ENCODE measurements at regions not wholly inside any gene's neighbourhood (a gene's known extent, or its start where the extent isn't known, plus 50 kb on each side); places are given as distances from the start of the nearest gene placed in this dataset.

DNA sequence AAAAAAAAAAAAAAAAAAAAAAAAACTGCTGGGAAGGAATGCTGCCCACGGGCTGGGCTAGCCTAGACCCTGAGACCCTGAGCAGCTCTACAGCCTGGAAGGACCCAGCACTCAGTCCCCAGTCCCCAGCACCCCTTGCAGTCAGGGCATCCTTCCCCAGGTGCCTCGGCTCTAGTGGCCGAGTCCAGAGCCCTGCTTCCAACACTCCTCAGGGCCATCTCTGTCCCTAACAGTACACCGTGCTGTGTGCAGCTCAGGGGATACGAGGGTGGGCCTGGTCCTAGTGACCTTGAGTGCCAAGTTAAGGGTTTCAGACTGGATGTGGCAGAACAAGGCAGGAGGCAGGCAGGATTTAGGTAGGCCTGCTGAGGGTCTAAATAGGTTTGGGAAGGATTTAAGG, 50.2 kb upstream of the LRP8 start:
- Histone ChIP-seq H3K36me3 (no peaks in the 10 kb centered on the region), H3K27me3 (no peaks in the 10 kb centered on the region), H3K9me3 (no peaks in the 10 kb centered on the region), H3K9ac (ENCODE audit: low read depth in 2 of 2, low read length in 2 of 2) (no peak overlapping the region), H3K27ac (no peak overlapping the region), H3K4me3 (no peak overlapping the region), H3K4me1 (no peaks in the 10 kb centered on the region)
- DNase-seq = no peak
- intact Hi-C loops (cut with DNase I) = no loop called here
- TF ChIP-seq, protein P1, sequence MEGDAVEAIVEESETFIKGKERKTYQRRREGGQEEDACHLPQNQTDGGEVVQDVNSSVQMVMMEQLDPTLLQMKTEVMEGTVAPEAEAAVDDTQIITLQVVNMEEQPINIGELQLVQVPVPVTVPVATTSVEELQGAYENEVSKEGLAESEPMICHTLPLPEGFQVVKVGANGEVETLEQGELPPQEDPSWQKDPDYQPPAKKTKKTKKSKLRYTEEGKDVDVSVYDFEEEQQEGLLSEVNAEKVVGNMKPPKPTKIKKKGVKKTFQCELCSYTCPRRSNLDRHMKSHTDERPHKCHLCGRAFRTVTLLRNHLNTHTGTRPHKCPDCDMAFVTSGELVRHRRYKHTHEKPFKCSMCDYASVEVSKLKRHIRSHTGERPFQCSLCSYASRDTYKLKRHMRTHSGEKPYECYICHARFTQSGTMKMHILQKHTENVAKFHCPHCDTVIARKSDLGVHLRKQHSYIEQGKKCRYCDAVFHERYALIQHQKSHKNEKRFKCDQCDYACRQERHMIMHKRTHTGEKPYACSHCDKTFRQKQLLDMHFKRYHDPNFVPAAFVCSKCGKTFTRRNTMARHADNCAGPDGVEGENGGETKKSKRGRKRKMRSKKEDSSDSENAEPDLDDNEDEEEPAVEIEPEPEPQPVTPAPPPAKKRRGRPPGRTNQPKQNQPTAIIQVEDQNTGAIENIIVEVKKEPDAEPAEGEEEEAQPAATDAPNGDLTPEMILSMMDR (IDR thresholded peaks at IDR 0.05) = no peak

DNA sequence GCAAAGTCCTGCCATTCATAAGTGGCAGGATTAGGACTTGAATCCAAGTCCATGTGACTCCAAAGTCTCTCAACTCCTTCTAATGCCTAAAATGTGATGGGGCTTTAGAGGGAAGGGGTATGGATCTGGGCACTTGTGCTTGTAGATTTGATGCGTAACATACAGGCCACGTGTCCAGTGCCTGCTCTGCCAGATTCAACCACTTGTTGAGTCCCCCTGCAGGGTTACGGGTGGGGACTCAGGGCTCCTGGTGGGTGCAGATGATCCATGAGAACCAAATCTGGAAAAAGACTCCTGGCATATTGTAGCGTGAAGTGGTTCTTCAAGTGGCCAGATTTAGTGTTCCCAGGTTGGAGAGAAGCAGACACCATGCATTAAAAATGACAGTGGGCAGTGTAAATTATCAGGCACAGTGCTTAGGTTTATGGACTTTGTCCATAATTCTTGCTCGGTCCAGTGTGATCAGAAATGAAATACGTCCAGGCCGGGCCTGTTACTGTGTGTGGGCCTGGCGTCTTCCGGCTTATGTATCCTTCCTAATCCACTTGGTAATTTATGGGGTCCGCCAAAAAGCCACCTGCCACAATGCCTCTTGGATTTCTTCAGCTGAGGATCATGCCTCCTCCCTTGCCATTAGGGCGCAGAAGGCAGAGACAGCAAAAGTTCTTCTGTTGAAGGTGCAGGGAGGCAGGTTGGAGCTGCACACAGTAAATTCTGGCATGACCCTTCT, 51.2 kb upstream of the LRP8 start:
- no peak for DNase-seq
- no peaks in the 10 kb centered on the region for H3K27me3 ChIP-seq

DNA sequence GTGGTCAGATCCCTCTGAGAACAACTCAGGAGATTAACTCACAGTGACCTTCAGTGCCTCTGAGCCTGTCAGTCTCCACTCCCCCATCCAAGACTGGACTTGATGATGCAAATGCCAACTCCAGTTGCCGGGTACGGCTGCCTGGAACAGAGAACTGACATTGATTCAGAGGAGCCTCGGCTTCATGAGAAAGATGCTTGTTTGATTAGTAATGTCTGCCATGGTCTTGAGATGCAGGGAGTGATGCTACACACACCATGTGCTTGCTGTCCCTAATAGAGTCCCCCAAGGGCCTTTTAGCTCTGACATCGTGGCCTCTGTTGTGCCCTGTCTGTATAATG, 51.8 kb upstream of the LRP8 start:
- DNase-seq = no peak
- no peak overlapping the region for H3K27ac ChIP-seq
- no peaks in the 10 kb centered on the region for H3K27me3 ChIP-seq
- intact Hi-C loops (cut with DNase I) = no loop called here
- H3K36me3 ChIP-seq = no peaks in the 10 kb centered on the region
- no peaks in the 10 kb centered on the region for H3K4me1 ChIP-seq
- TF ChIP-seq, protein P1 (IDR thresholded peaks at IDR 0.05) = no peak
- no peak overlapping the region for H3K9ac ChIP-seq (ENCODE audit: low read depth in 2 of 2, low read length in 2 of 2)
- no peaks in the 10 kb centered on the region for H3K9me3 ChIP-seq
- no peak overlapping the region for H3K4me3 ChIP-seq

More for the DNA sequence above, 51.2 kb upstream of the LRP8 start:
- no peaks in the 10 kb centered on the region for H3K4me1 ChIP-seq
- H3K4me3 ChIP-seq = no peak overlapping the region
- no peaks in the 10 kb centered on the region for H3K36me3 ChIP-seq
- intact Hi-C loops (cut with DNase I) = no loop called here
- no peak overlapping the region for H3K9ac ChIP-seq (ENCODE audit: low read depth in 2 of 2, low read length in 2 of 2)
- no peak overlapping the region for H3K27ac ChIP-seq
- H3K9me3 ChIP-seq = no peaks in the 10 kb centered on the region
- TF ChIP-seq, protein P1 (IDR thresholded peaks at IDR 0.05) = no peak

DNA sequence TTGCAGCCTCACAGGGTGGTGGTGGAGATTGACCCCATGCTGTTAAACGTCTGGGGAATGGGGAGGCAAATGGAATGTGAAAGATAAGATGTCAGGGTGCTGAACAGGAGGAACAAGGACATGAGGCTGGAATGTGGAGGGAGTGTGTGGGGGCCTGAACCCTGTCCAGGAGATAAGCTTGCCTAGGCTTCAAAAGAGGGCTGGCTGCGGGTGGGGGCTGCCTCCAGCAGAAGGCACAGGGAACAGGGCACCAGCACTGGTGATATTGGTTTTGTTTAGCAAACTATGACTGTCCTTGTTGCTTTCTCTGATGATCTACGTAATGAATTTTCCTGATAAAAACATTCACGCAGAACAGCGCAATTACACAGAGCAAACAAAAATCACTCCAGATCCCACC, 52.4 kb upstream of the LRP8 start:
- no peak overlapping the region for H3K9ac ChIP-seq (ENCODE audit: low read depth in 2 of 2, low read length in 2 of 2)
- DNase-seq = no peak
- intact Hi-C loops (cut with DNase I) = no loop called here

DNA sequence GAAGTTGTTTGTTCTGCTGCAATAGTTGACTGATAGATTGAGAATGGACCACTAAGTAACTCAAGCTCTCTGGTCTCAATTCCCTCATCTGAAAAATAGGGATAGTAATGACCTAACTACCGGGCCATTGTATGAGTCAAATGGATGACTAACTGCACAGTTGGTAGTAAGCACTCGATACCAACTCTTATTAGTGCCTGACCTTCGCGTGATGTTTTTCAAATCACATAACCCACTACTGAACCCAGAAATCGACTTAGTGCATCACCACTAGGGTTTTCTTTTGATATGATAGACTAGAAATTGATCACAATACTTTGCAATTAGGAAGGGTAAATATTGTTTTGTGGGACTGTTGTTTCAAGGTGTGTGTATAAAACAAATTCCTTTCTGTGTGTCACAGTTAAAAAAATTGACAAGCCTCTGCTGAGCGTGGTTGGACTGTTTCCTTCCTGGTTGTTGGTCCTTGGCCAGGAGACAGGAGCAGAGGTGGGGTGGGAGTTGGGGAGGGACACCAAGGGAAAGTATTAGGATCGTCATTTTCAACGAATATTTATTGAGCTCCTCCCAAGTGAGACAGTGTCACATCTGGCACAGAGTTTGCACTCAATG, 54.0 kb upstream of the LRP8 start:
- Histone ChIP-seq H3K4me3 (no peak overlapping the region), H3K9ac (ENCODE audit: low read depth in 2 of 2, low read length in 2 of 2) (no peak overlapping the region), H3K27me3 (no peaks in the 10 kb centered on the region), H3K36me3 (no peaks in the 10 kb centered on the region), H3K27ac (no peak overlapping the region), H3K9me3 (no peaks in the 10 kb centered on the region), H3K4me1 (no peaks in the 10 kb centered on the region)
- TF ChIP-seq, protein P1 (IDR thresholded peaks at IDR 0.05) = no peak
- no peak for DNase-seq
- intact Hi-C loops (cut with DNase I) = no loop called here

More for the DNA sequence above, 52.4 kb upstream of the LRP8 start:
- Histone ChIP-seq H3K36me3 (no peaks in the 10 kb centered on the region), H3K4me1 (no peaks in the 10 kb centered on the region), H3K27ac (no peak overlapping the region), H3K4me3 (no peak overlapping the region), H3K27me3 (no peaks in the 10 kb centered on the region), H3K9me3 (no peaks in the 10 kb centered on the region)
- TF ChIP-seq, protein P1 (IDR thresholded peaks at IDR 0.05) = no peak
